Trophoblast cell (in vitro differentiated cells and primary cell): ENCODE measurements at regions not wholly inside any gene's neighbourhood (a gene's known extent, or its start where the extent isn't known, plus 50 kb on each side); places are given as distances from the start of the nearest gene placed in this dataset.

Experiments used
- DNase-seq, 2 donors: peaks; one replicate each; pipeline ENCODE4 v3.0.0-alpha.2; 2016
- H2AFZ ChIP-seq: 2 replicates; pipeline ENCODE4 v1.6.1; 2013; ENCODE audit warnings: low read length, moderate library complexity, mild to moderate bottlenecking; ENCODE audit not compliant: insufficient read depth, poor library complexity
- H2AK5ac ChIP-seq: 2 replicates; pipeline ENCODE4 v1.6.1; 2013; ENCODE audit warnings: mild to moderate bottlenecking, low read length
- H2BK120ac ChIP-seq: 2 replicates; pipeline ENCODE4 v1.6.1; 2013; ENCODE audit warnings: low read length, mild to moderate bottlenecking, moderate library complexity; ENCODE audit not compliant: insufficient read depth, poor library complexity
- H2BK12ac ChIP-seq: 2 replicates; pipeline ENCODE4 v1.6.1; 2013; ENCODE audit warnings: mild to moderate bottlenecking, low read length, moderate library complexity
- H2BK5ac ChIP-seq: 2 replicates; pipeline ENCODE4 v1.6.1; 2013; ENCODE audit warnings: low read length, low read depth, moderate library complexity, mild to moderate bottlenecking; ENCODE audit not compliant: poor library complexity
- H3K14ac ChIP-seq: 2 replicates; pipeline ENCODE4 v1.6.1; 2013; ENCODE audit warnings: mild to moderate bottlenecking, low read length
- H3K18ac ChIP-seq: 2 replicates; pipeline ENCODE4 v1.6.1; 2013; ENCODE audit warnings: mild to moderate bottlenecking, low read length
- H3K23ac ChIP-seq: 2 replicates; pipeline ENCODE4 v1.6.1; 2013; ENCODE audit warnings: low read length
- H3K27ac ChIP-seq: 2 replicates; pipeline ENCODE4 v1.5.1; 2013; ENCODE audit warnings: low read depth, mild to moderate bottlenecking, inconsistent platforms, low read length, moderate library complexity
- H3K27me3 ChIP-seq: 2 replicates; pipeline ENCODE4 v1.6.1; 2013; ENCODE audit warnings: inconsistent platforms, mild to moderate bottlenecking, low read length, moderate library complexity; ENCODE audit not compliant: insufficient read depth
- H3K36me3 ChIP-seq, 2 experiments: 1 replicate in 1 of 2; 2 replicates in 1 of 2; pipeline ENCODE4 v1.6.1; 2013; ENCODE audit warnings: low read length in 2 of 2, mild to moderate bottlenecking in 2 of 2, moderate library complexity in 1 of 2; ENCODE audit not compliant: insufficient read depth in 2 of 2, control insufficient read depth in 1 of 2
- H3K4ac ChIP-seq: 2 replicates; pipeline ENCODE4 v1.6.1; 2013; ENCODE audit warnings: low read depth, mild to moderate bottlenecking, low read length, moderate library complexity
- H3K4me1 ChIP-seq, 2 experiments: 1 replicate in 1 of 2; 2 replicates in 1 of 2; pipeline ENCODE4 v1.6.1; 2013; ENCODE audit warnings: low read length in 2 of 2, mild to moderate bottlenecking in 2 of 2, moderate library complexity in 1 of 2; ENCODE audit not compliant: insufficient read depth in 2 of 2, control insufficient read depth in 1 of 2
- H3K4me2 ChIP-seq: 2 replicates; pipeline ENCODE4 v1.6.1; 2013; ENCODE audit warnings: inconsistent platforms, mild to moderate bottlenecking, low read length, moderate library complexity
- H3K4me3 ChIP-seq: 2 replicates; pipeline ENCODE4 v1.5.1; 2013; ENCODE audit warnings: mild to moderate bottlenecking, low read depth, low read length, inconsistent platforms
- H3K79me1 ChIP-seq: one replicate; pipeline ENCODE4 v1.6.1; 2013; ENCODE audit warnings: low read length
- H3K79me2 ChIP-seq: 2 replicates; pipeline ENCODE4 v1.6.1; 2013; ENCODE audit warnings: low read length, mild to moderate bottlenecking; ENCODE audit not compliant: control insufficient read depth, insufficient read depth, poor library complexity
- H3K9ac ChIP-seq: 2 replicates; pipeline ENCODE4 v1.6.1; 2013; ENCODE audit warnings: mild to moderate bottlenecking, low read length
- H3K9me3 ChIP-seq: 2 replicates; pipeline ENCODE4 v1.6.1; 2013; ENCODE audit warnings: low read depth, mild to moderate bottlenecking, control low read depth, inconsistent platforms, low read length; ENCODE audit not compliant: insufficient read depth
- H4K12ac ChIP-seq: 2 replicates; pipeline ENCODE4 v1.6.1; 2013; ENCODE audit warnings: low read depth, mild to moderate bottlenecking, low read length, moderate library complexity
- H4K8ac ChIP-seq: 2 replicates; pipeline ENCODE4 v1.6.1; 2013; ENCODE audit warnings: low read depth, mild to moderate bottlenecking, low read length, moderate library complexity
- H4K91ac ChIP-seq: one replicate; pipeline ENCODE4 v1.6.1; 2013; ENCODE audit warnings: low read depth, mild to moderate bottlenecking, low read length, moderate library complexity
- WGBS: extraction: QIAGEN DNeasy Blood & Tissue Kit; methylation state at CpG from one replicate; pipeline ENCODE4 v1.1.7; 2013; ENCODE audit warnings: missing lambda C conversion rate; ENCODE audit not compliant: insufficient read length, insufficient coverage; ENCODE audit errors: extremely low coverage; 5-methylcytosine and 5-hydroxymethylcytosine counted together

DNA sequence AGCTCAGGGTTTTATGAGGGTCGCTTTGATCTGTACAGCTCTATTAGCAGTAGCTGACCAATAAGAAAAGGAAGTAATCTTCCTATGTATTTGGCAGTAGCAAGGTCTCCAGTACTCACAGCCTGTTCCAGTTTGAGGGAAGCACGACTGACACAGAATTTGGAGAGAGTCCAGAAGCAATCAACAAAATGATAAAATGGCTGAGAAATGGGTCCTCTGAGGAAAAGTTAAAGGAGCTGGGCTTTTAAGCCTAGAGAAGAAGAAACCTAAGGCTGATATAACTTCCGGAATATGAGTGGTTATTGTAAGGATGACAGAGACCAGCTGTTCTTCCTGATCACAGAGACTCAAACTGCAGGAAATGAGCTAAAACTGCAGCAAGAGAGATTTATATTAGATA, 382.8 kb downstream of the GPD2 start:
- Histone ChIP-seq H4K12ac (no peak overlapping the region), H3K79me1 (no peaks in the 10 kb centered on the region), H3K9ac (no peak overlapping the region), H3K27me3 (no peaks in the 10 kb centered on the region), H3K4me1 (no peaks in the 10 kb centered on the region), H3K4ac (no peak overlapping the region), H4K8ac (no peak overlapping the region), H3K79me2 (no peaks in the 10 kb centered on the region), H2BK5ac (no peak overlapping the region), H3K18ac (no peak overlapping the region), H3K4me2 (no peak overlapping the region), H2AFZ (no peak overlapping the region), H4K91ac (no peak overlapping the region), H3K9me3 (no peaks in the 10 kb centered on the region), H3K14ac (no peak overlapping the region), H2AK5ac (no peak overlapping the region), H3K23ac (no peak overlapping the region), H2BK12ac (no peak overlapping the region), H2BK120ac (no peak overlapping the region), H3K27ac (no peak overlapping the region), H3K4me3 (no peak overlapping the region), H3K36me3 (no peaks in the 10 kb centered on the region)
- WGBS: no CpG with 5 or more reads among the region's 3 CpGs
- no peak for DNase-seq

DNA sequence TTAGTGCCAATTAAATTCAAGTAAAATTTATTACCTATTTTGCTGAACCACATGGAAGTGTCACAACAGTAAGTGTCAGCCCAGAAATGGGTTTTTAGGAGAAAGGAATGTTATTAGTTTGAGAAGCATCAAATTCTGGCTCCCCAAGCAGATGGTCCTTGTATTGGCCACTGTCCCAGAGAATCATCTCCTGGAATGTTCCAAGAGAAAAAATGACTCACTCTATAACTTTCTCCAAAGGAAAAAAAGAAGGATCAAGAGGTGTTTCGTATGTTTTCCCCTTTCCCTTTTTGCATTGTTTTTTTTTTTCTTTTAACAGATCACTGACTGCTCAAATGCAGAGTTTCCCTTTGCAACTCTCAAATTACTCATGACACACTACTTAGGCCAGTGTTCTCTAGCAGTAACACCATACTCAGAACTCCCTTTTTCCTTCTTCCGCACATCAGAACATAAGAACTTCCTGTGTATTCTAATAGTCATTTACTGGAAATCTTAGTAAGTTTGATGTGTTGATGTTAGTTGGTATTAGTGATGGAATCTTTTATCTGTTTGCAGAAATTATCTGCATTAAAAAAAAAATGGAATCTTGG, 390.3 kb downstream of the GPD2 start:
- Histone ChIP-seq H2AFZ (no peak overlapping the region), H3K9ac (no peak overlapping the region), H3K4me2 (no peak overlapping the region), H4K91ac (no peak overlapping the region), H3K23ac (no peak overlapping the region), H2BK120ac (no peak overlapping the region), H3K4ac (no peak overlapping the region), H2BK12ac (no peak overlapping the region), H3K79me1 (no peaks in the 10 kb centered on the region), H3K36me3 (no peaks in the 10 kb centered on the region), H3K14ac (no peak overlapping the region), H3K4me3 (no peak overlapping the region), H3K9me3 (peaks cover 4% of the 10 kb centered on the region), H3K18ac (no peak overlapping the region), H4K8ac (no peak overlapping the region), H3K27ac (no peak overlapping the region), H3K27me3 (no peaks in the 10 kb centered on the region), H2AK5ac (no peak overlapping the region), H4K12ac (no peak overlapping the region), H3K79me2 (no peaks in the 10 kb centered on the region), H3K4me1 (no peaks in the 10 kb centered on the region), H2BK5ac (no peak overlapping the region)
- no CpG with 5 or more reads among the region's 2 CpGs for WGBS
- DNase-seq: no peak

- no peaks in the 10 kb centered on the region for H3K27me3 ChIP-seq
- no peaks in the 10 kb centered on the region for H3K9me3 ChIP-seq
- no peak overlapping the region for H2BK5ac ChIP-seq
- no peak overlapping the region for H3K9ac ChIP-seq
- H3K4me1 ChIP-seq: no peaks in the 10 kb centered on the region
- no peak overlapping the region for H3K18ac ChIP-seq
- no CpG with 5 or more reads among the region's 1 CpG for WGBS
- no peak overlapping the region for H3K4me2 ChIP-seq
- DNase-seq: no peak
- no peak overlapping the region for H3K4ac ChIP-seq
- no peaks in the 10 kb centered on the region for H3K36me3 ChIP-seq
- no peak overlapping the region for H2AFZ ChIP-seq
- H3K4me3 ChIP-seq: no peak overlapping the region
- no peak overlapping the region for H2BK120ac ChIP-seq
- no peak overlapping the region for H3K14ac ChIP-seq
- no peak overlapping the region for H2BK12ac ChIP-seq
- no peak overlapping the region for H2AK5ac ChIP-seq
- no peak overlapping the region for H4K8ac ChIP-seq
- H3K79me1 ChIP-seq: no peaks in the 10 kb centered on the region
- no peak overlapping the region for H3K23ac ChIP-seq
- H3K79me2 ChIP-seq: no peaks in the 10 kb centered on the region
- no peak overlapping the region for H3K27ac ChIP-seq
- H4K12ac ChIP-seq: no peak overlapping the region
- no peak overlapping the region for H4K91ac ChIP-seq
Measured at GRCh38 chr2:156834431-156834830, 398.3 kb downstream of the GPD2 start.

- H3K9me3 ChIP-seq: no peaks in the 10 kb centered on the region
- H3K9ac ChIP-seq: no peak overlapping the region
- no peaks in the 10 kb centered on the region for H3K79me1 ChIP-seq
- no peak overlapping the region for H2BK120ac ChIP-seq
- H3K14ac ChIP-seq: no peak overlapping the region
- no peak overlapping the region for H3K23ac ChIP-seq
- no peak overlapping the region for H2AK5ac ChIP-seq
- no peak overlapping the region for H2AFZ ChIP-seq
- no peak overlapping the region for H3K18ac ChIP-seq
- no peak overlapping the region for H4K8ac ChIP-seq
- H3K27ac ChIP-seq: no peak overlapping the region
- H3K4ac ChIP-seq: no peak overlapping the region
- H2BK5ac ChIP-seq: no peak overlapping the region
- H3K36me3 ChIP-seq: no peaks in the 10 kb centered on the region
- H4K91ac ChIP-seq: no peak overlapping the region
- H3K4me1 ChIP-seq: no peaks in the 10 kb centered on the region
- H3K79me2 ChIP-seq: no peaks in the 10 kb centered on the region
- no CpG with 5 or more reads among the region's 6 CpGs for WGBS
- DNase-seq: no peak
- no peak overlapping the region for H3K4me3 ChIP-seq
- no peak overlapping the region for H2BK12ac ChIP-seq
- H3K27me3 ChIP-seq: no peaks in the 10 kb centered on the region
- H3K4me2 ChIP-seq: no peak overlapping the region
- no peak overlapping the region for H4K12ac ChIP-seq
Measured at GRCh38 chr2:156837635-156838370, 401.6 kb downstream of the GPD2 start.
